ENCODE measurements at regions not wholly inside any gene's neighbourhood (a gene's known extent, or its start where the extent isn't known, plus 50 kb on each side); places are given as distances from the start of the nearest gene placed in this dataset.
"Not testable (repeated sequence)": the region's sequence is repeated elsewhere in the genome, so short reads cannot be mapped to it uniquely, and the experiment has no call there.

DNA sequence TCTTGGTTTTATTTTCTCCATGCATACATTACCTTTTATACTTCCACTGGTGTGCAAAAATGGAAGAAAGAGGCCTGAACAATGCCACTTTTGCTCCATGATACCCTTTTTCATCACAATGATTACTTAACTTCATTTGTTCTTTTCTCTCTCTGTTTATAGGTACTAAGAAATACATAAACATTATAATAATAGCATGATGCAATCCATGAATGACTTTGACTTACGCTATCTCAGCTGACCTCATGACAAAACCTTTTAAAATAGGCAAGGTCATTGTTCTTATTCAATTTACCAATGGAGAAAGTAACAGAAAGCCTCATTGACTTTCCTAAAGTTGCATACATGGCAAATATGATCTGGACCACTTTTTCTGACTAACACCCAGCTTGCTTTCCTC, 105.1 kb upstream of the ZEB1 start:
- no peak for TF ChIP-seq EZH2 (IDR thresholded peaks at IDR 0.05; ENCODE audit: borderline replicate concordance, low read length)
- TF ChIP-seq CTCF (IDR thresholded peaks at IDR 0.05; ENCODE audit: low read length), result no peak
- no peak overlapping the region for H3K27ac ChIP-seq (ENCODE audit: low read depth, low read length, poor library complexity, severe bottlenecking)

GRCh38 chr10:31215052-31215451, 104.0 kb upstream of the ZEB1 start:
- Histone ChIP-seq H3K36me3 (ENCODE audit: insufficient read depth, low read length) (no peaks in the 10 kb centered on the region), H3K4me3 (ENCODE audit: low read depth, low read length, poor library complexity, severe bottlenecking) (no peak overlapping the region), H3K9ac (ENCODE audit: low read length) (no peak overlapping the region), H3K4me2 (ENCODE audit: low read length) (no peak overlapping the region), H3K27me3 (ENCODE audit: insufficient read depth, low read length) (no peaks in the 10 kb centered on the region), H3K79me2 (ENCODE audit: insufficient read depth, low read length) (no peaks in the 10 kb centered on the region), H3K27ac (ENCODE audit: low read depth, low read length, poor library complexity, severe bottlenecking) (no peak overlapping the region), H3K9me3 (ENCODE audit: low read length) (no peaks in the 10 kb centered on the region), H4K20me1 (ENCODE audit: insufficient read depth, low read length) (no peaks in the 10 kb centered on the region), H3F3A (ENCODE audit: insufficient read depth, low read length) (no peaks in the 10 kb centered on the region), H3K4me1 (ENCODE audit: insufficient read depth, low read length, severe bottlenecking) (no peaks in the 10 kb centered on the region), H2AFZ (ENCODE audit: low read length) (no peak overlapping the region), H3K9me2 (ENCODE audit: low read depth, low read length) (no peaks in the 10 kb centered on the region)
- no peak for TF ChIP-seq EZH2 (IDR thresholded peaks at IDR 0.05; ENCODE audit: borderline replicate concordance, low read length)

More for the DNA sequence above, 105.1 kb upstream of the ZEB1 start:
- Histone ChIP-seq H2AFZ (ENCODE audit: low read length) (no peak overlapping the region), H3K36me3 (ENCODE audit: insufficient read depth, low read length) (no peaks in the 10 kb centered on the region), H3K79me2 (ENCODE audit: insufficient read depth, low read length) (no peaks in the 10 kb centered on the region), H3K4me3 (ENCODE audit: low read depth, low read length, poor library complexity, severe bottlenecking) (no peak overlapping the region), H4K20me1 (ENCODE audit: insufficient read depth, low read length) (no peaks in the 10 kb centered on the region), H3K4me2 (ENCODE audit: low read length) (no peak overlapping the region), H3K9me3 (ENCODE audit: low read length) (no peaks in the 10 kb centered on the region), H3K9me2 (ENCODE audit: low read depth, low read length) (no peaks in the 10 kb centered on the region), H3F3A (ENCODE audit: insufficient read depth, low read length) (no peaks in the 10 kb centered on the region), H3K27me3 (ENCODE audit: insufficient read depth, low read length) (no peaks in the 10 kb centered on the region), H3K4me1 (ENCODE audit: insufficient read depth, low read length, severe bottlenecking) (no peaks in the 10 kb centered on the region), H3K9ac (ENCODE audit: low read length) (no peak overlapping the region)

- Histone ChIP-seq H2AFZ (ENCODE audit: low read length) (no peak overlapping the region), H3F3A (ENCODE audit: insufficient read depth, low read length) (no peaks in the 10 kb centered on the region), H3K27ac (ENCODE audit: low read depth, low read length, poor library complexity, severe bottlenecking) (no peak overlapping the region), H3K79me2 (ENCODE audit: insufficient read depth, low read length) (no peaks in the 10 kb centered on the region), H3K9me2 (ENCODE audit: low read depth, low read length) (no peaks in the 10 kb centered on the region), H3K9ac (ENCODE audit: low read length) (no peak overlapping the region), H3K4me2 (ENCODE audit: low read length) (no peak overlapping the region), H4K20me1 (ENCODE audit: insufficient read depth, low read length) (no peaks in the 10 kb centered on the region), H3K36me3 (ENCODE audit: insufficient read depth, low read length) (no peaks in the 10 kb centered on the region), H3K27me3 (ENCODE audit: insufficient read depth, low read length) (no peaks in the 10 kb centered on the region), H3K9me3 (ENCODE audit: low read length) (no peaks in the 10 kb centered on the region), H3K4me1 (ENCODE audit: insufficient read depth, low read length, severe bottlenecking) (no peaks in the 10 kb centered on the region), H3K4me3 (ENCODE audit: low read depth, low read length, poor library complexity, severe bottlenecking) (no peak overlapping the region)
- no peak for TF ChIP-seq EZH2 (IDR thresholded peaks at IDR 0.05; ENCODE audit: borderline replicate concordance, low read length)
- no peak for TF ChIP-seq CTCF (IDR thresholded peaks at IDR 0.05; ENCODE audit: low read length)
These were observed 99.7 kb upstream of the ZEB1 start for GRCh38 chr10:31219306-31219705.

DNA sequence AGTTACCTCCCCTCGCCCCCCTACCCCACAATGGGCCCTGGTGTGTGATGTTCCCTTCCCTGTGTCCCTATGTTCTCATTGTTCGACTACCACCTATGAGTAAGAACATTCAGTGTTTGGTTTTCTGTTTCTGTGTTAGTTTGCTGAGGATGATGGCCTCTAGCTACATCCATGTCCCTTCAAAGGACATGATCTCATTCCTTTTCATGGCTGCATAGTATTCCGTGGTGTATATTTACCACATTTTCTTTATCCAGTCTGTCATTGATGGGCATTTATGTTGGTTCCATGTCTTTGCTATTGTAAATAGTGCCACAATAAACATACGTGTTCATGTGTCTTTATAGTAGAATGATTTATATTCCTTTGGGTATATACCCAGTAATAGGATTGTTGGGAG, 90.2 kb upstream of the ZEB1 start:
- not testable (repeated sequence) for H3K4me3 ChIP-seq (ENCODE audit: low read depth, low read length, poor library complexity, severe bottlenecking); H4K20me1 ChIP-seq (ENCODE audit: insufficient read depth, low read length); H2AFZ ChIP-seq (ENCODE audit: low read length); H3F3A ChIP-seq (ENCODE audit: insufficient read depth, low read length); H3K4me1 ChIP-seq (ENCODE audit: insufficient read depth, low read length, severe bottlenecking); H3K9me2 ChIP-seq (ENCODE audit: low read depth, low read length); H3K4me2 ChIP-seq (ENCODE audit: low read length); H3K27ac ChIP-seq (ENCODE audit: low read depth, low read length, poor library complexity, severe bottlenecking); H3K79me2 ChIP-seq (ENCODE audit: insufficient read depth, low read length); H3K27me3 ChIP-seq (ENCODE audit: insufficient read depth, low read length); H3K9me3 ChIP-seq (ENCODE audit: low read length); H3K36me3 ChIP-seq (ENCODE audit: insufficient read depth, low read length); H3K9ac ChIP-seq (ENCODE audit: low read length)

All from OCI-LY1 (cell line).